Retinal pigment epithelial cell (primary cell): ENCODE measurements at regions not wholly inside any gene's neighbourhood (a gene's known extent, or its start where the extent isn't known, plus 50 kb on each side); places are given as distances from the start of the nearest gene placed in this dataset.
A peak's percentile ranks its signal among the peaks of the same experiment; 100 is the strongest.

Experiments used
- DNase-seq: peaks from one replicate; pipeline ENCODE4 v3.0.0-alpha.2; 2010; ENCODE audit warnings: low read depth
- H3K4me3 ChIP-seq: 2 replicates; pipeline ENCODE4 v1.5.1; 2011; ENCODE audit warnings: mild to moderate bottlenecking, low read length, control low read depth, moderate library complexity
- CTCF ChIP-seq: conservative IDR thresholded peaks from 2 replicates; pipeline ENCODE4 v1.5.1; 2011; ENCODE audit warnings: low read depth, low read length, control low read depth, inconsistent platforms

GRCh38 chr5:51494821-51495220 is 111.6 kb downstream of the ISL1 start:
- no peak for TF ChIP-seq CTCF
- no peak for DNase-seq
- H3K4me3 ChIP-seq, result no peak overlapping the region

GRCh38 chr5:51495672-51496071 is 112.4 kb downstream of the ISL1 start:
- DNase-seq, result peak; percentile 93
- TF ChIP-seq CTCF, result no peak
- H3K4me3 ChIP-seq, result no peak overlapping the region

- DNase-seq, result no peak
- no peak overlapping the region for H3K4me3 ChIP-seq
- no peak for TF ChIP-seq CTCF
Observed at GRCh38 chr5:51517838-51518237, 134.6 kb downstream of the ISL1 start.

GRCh38 chr5:51518607-51519006 is 135.4 kb downstream of the ISL1 start:
- TF ChIP-seq CTCF, result no peak
- DNase-seq, result no peak
- no peak overlapping the region for H3K4me3 ChIP-seq

- DNase-seq, result no peak
- TF ChIP-seq CTCF, result no peak
- no peak overlapping the region for H3K4me3 ChIP-seq
Observed at GRCh38 chr5:51521583-51521982, 138.3 kb downstream of the ISL1 start.

GRCh38 chr5:51539232-51539631 is 156.0 kb downstream of the ISL1 start:
- no peak for DNase-seq
- H3K4me3 ChIP-seq, result no peak overlapping the region
- TF ChIP-seq CTCF, result no peak

GRCh38 chr5:51544031-51544785 is 161.0 kb downstream of the ISL1 start:
- DNase-seq, result peak; percentile 8
- no peak for TF ChIP-seq CTCF
- H3K4me3 ChIP-seq, result no peak overlapping the region
